Fibroblast of pulmonary artery (primary cell): ENCODE measurements at regions not wholly inside any gene's neighbourhood (a gene's known extent, or its start where the extent isn't known, plus 50 kb on each side); places are given as distances from the start of the nearest gene placed in this dataset.
A peak's percentile ranks its signal among the peaks of the same experiment; 100 is the strongest.

Source experiments
- DNase-seq: peaks from one replicate; pipeline ENCODE4 v3.0.0-alpha.2; 2010; ENCODE audit warnings: low read depth
- H3K4me3 ChIP-seq: replicated peaks from 2 replicates; pipeline ENCODE4 v1.5.1; 2011; ENCODE audit warnings: low read depth, mild to moderate bottlenecking, control low read depth, low read length, moderate library complexity
- TF ChIP-seq, protein P1 (sequence below): IDR thresholded peaks from 2 replicates; pipeline ENCODE4 v1.5.1; 2011; ENCODE audit warnings: mild to moderate bottlenecking, control low read depth, low read length, inconsistent platforms; ENCODE audit errors: missing control alignments

DNA sequence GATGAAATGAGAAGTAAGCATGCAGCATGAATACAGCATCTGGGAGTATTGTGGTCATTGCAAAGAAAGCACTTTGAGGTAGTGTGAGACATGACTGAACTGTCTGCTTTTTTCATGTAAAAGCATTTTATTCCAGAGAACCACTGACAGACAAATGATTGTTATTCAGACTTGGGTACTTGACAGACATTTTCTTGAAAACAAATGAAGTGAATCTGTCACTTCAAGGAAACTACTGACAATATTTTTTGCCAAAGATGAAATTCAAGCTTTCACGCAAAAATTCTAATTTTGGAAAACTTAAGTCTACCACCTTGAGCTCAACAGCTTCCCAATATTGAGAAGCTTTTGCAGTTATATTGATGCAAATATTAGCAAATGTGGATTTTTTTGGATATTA, 255.7 kb downstream of the ARL6IP6 start:
- TF ChIP-seq, protein P1, sequence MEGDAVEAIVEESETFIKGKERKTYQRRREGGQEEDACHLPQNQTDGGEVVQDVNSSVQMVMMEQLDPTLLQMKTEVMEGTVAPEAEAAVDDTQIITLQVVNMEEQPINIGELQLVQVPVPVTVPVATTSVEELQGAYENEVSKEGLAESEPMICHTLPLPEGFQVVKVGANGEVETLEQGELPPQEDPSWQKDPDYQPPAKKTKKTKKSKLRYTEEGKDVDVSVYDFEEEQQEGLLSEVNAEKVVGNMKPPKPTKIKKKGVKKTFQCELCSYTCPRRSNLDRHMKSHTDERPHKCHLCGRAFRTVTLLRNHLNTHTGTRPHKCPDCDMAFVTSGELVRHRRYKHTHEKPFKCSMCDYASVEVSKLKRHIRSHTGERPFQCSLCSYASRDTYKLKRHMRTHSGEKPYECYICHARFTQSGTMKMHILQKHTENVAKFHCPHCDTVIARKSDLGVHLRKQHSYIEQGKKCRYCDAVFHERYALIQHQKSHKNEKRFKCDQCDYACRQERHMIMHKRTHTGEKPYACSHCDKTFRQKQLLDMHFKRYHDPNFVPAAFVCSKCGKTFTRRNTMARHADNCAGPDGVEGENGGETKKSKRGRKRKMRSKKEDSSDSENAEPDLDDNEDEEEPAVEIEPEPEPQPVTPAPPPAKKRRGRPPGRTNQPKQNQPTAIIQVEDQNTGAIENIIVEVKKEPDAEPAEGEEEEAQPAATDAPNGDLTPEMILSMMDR: no peak
- DNase-seq: no peak
- no peak overlapping the region for H3K4me3 ChIP-seq

DNA sequence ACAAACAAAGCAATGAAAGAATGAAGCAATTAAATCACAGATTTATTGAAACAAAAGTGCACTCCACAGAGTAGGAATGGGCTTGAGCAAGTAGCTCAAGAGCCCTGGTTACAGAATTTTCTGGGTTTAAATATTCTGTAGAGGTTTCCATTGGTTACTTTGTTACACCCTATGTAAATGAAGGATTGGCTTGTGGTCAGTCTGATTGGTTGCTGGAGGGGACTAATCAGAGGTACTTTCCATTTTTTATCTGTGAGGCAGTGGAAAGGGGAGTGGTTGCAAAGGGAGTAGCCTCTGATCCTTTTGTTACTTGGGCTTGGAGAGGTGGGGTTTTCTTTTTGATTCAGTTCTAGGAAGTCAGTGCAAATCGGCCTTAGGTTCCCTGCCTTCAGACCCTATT, 253.3 kb downstream of the ARL6IP6 start:
- no peak overlapping the region for H3K4me3 ChIP-seq
- DNase-seq: no peak
- TF ChIP-seq, protein P1: no peak

DNA sequence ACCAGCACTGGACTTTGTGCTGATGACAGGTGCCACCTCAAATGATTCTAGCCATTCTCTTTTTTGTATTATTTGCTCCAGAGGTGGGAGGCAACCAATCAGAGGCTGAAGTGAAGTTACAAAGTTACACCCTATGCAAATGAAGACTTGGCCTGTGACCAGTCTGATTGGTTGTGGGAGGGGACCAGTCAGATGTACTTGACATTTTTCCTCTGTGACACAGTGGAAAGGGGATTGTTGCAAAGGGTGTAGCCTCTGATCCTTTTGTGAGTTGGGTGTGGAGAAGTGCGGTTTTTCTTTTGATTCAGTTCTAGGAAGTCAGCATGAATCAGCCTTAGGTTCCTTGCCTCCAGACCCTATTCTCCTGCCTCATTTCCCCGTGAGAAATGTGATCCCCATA, 244.0 kb downstream of the ARL6IP6 start:
- H3K4me3 ChIP-seq: no peak overlapping the region
- TF ChIP-seq, protein P1: no peak
- DNase-seq: no peak

DNA sequence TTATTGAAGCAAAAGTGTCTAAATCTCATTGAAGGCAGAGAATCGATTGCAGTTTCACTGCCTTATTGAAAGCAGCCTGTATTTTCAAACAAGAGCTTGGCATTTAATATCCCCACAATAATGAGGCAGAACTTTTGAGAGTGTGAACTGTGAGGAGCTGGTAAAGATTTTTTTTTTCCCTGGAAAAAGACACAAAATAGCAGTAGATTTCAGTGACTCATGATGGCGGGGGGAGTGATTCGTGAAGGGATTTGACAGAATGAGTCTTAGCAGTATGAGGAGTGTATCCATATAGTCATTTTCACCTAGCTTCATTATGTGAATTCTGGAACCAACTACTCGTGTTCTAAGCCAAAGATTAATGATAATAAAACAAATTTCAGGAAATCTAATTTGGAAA, 242.9 kb downstream of the ARL6IP6 start:
- H3K4me3 ChIP-seq: no peak overlapping the region
- TF ChIP-seq, protein P1: no peak
- no peak for DNase-seq

DNA sequence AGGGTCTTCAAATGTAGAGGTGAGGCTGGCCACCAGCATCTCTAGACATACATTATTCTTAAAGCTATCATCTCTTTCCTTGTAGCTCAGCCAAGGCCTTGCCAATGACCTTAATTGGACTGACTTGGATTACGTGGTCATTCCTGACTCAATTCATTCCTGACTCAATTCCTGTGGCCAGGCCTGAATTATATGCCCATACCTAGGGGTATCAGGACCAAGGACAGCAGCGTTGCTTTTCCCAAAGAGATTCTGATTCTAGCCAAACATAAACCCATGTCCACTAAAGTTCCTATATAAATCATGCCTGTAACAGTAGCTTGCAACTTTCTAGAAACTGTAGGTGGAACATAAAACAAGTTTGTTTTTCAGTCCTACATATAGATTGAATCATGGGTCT, 231.7 kb downstream of the ARL6IP6 start:
- H3K4me3 ChIP-seq: no peak overlapping the region
- TF ChIP-seq, protein P1: no peak
- DNase-seq: peak; percentile 4

DNA sequence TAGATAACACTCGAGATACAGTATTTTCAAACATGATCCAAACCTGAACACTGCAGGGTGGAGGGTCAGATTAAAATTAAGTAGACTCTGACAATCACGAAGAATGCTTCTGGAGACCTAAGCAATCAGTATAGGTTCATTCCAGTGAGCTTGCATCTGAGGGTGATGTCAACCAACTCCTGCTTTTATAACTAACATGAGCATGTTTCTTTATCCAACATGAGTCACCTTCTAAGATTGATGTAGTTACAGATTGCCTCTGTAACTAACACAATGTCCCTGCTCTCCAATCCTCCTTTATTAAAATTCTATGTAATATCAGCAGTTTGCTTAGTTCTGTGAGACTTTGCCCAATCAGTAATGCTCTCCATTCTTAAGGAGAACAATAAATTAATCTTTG, 225.7 kb downstream of the ARL6IP6 start:
- TF ChIP-seq, protein P1: no peak
- H3K4me3 ChIP-seq: no peak overlapping the region

DNA sequence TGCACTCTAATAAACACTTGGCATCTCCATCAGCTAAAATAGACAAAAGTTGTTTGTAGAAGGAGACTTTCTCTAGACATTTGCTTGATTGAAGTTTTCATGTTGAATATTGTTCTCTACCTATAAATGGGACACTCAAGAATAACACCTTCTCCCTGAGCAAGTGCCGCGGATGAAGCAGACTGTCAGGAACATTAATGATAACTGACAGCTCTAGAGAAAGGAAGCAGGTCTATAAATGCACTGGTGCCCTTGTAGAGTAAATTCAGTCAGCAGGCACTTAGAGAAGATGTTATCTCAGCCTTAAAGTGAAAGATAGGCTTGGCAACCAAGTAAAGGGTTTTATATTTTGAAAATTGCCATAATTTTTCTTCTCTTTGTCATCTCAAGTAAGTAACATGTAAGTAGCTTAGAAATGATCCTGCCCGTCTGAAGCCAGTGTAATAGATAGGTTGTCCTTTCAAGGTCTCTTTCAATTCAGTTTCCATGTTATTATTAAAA, 224.6 kb downstream of the ARL6IP6 start:
- H3K4me3 ChIP-seq: no peak overlapping the region
- DNase-seq: no peak
- TF ChIP-seq, protein P1: no peak

More for the DNA sequence above, 225.7 kb downstream of the ARL6IP6 start:
- DNase-seq: no peak
